ENCODE measurements at regions not wholly inside any gene's neighbourhood (a gene's known extent, or its start where the extent isn't known, plus 50 kb on each side); places are given as distances from the start of the nearest gene placed in this dataset.

- no peaks in the 10 kb centered on the region for H3K27me3 ChIP-seq (replicated peaks in 1 of 4; ENCODE audit: control insufficient read depth in 3 of 4, extremely low read depth in 1 of 4, insufficient read depth in 3 of 4, low read length in 3 of 4)
- no peaks in the 10 kb centered on the region for H3K4me1 ChIP-seq (replicated peaks in 1 of 4; ENCODE audit: control insufficient read depth in 3 of 4, insufficient read depth in 4 of 4, low read length in 3 of 4)
- no peak overlapping the region for H3K4ac ChIP-seq (replicated peaks; ENCODE audit: insufficient read length, low read depth, low read length)
- H3K23ac ChIP-seq (ENCODE audit: insufficient read length), result no peak overlapping the region
- no peak overlapping the region for H3K14ac ChIP-seq (ENCODE audit: insufficient read length)
- no peak overlapping the region for H3K4me3 ChIP-seq (ENCODE audit: extremely low read depth in 1 of 4, insufficient read depth in 2 of 4, low read depth in 3 of 4, low read length in 4 of 4)
- no peak overlapping the region for H2BK120ac ChIP-seq (replicated peaks; ENCODE audit: low read depth, low read length)
- no peak overlapping the region for H3K9ac ChIP-seq (replicated peaks in 1 of 4; ENCODE audit: extremely low read depth in 1 of 4, low read depth in 3 of 4, low read length in 3 of 4)
- no peak overlapping the region for H2BK15ac ChIP-seq (ENCODE audit: low read length)
- H4K8ac ChIP-seq (ENCODE audit: extremely low read depth, insufficient read depth, low read length), result no peak overlapping the region
- no peak for FAIRE-seq
- no peaks in the 10 kb centered on the region for H3K36me3 ChIP-seq (ENCODE audit: control insufficient read depth in 2 of 4, insufficient read depth in 4 of 4, low read length in 3 of 4)
- H3K56ac ChIP-seq (replicated peaks; ENCODE audit: insufficient read length, low read depth, low read length), result no peak overlapping the region
- H3K18ac ChIP-seq (ENCODE audit: extremely low read depth, low read length), result no peak overlapping the region
- no peak overlapping the region for H3K4me2 ChIP-seq (ENCODE audit: insufficient read depth in 1 of 2, low read depth in 2 of 2, low read length in 2 of 2)
- H3K79me1 ChIP-seq (ENCODE audit: low read depth, low read length), result no peaks in the 10 kb centered on the region
- H2BK20ac ChIP-seq (ENCODE audit: low read length), result no peak overlapping the region
- no peaks in the 10 kb centered on the region for H3K9me3 ChIP-seq (ENCODE audit: insufficient read depth in 2 of 2, low read depth in 1 of 2, low read length in 1 of 2)
- H4K20me1 ChIP-seq (replicated peaks in 1 of 2; ENCODE audit: control insufficient read depth in 1 of 2, insufficient read depth in 2 of 2, low read length in 2 of 2), result no peaks in the 10 kb centered on the region
- no peak overlapping the region for H2AFZ ChIP-seq (ENCODE audit: low read length)
- no peak overlapping the region for H2BK5ac ChIP-seq (ENCODE audit: low read depth, low read length)
- no peak overlapping the region for H2BK12ac ChIP-seq (ENCODE audit: low read depth, low read length)
- ChIA-PET POLR2A (ENCODE audit: partially characterized antibody) (no interaction called here), CTCF (ENCODE audit: partially characterized antibody) (interaction anchor here (0.6 to 1.9 kb wide), 2 partner anchors 21 to 314 kb away, joined by 3 to 6 read pairs; no protein-coding TSS in a partner anchor)
- no peak overlapping the region for H4K91ac ChIP-seq (replicated peaks; ENCODE audit: insufficient read length, low read length)
- H4K5ac ChIP-seq (ENCODE audit: insufficient read length, low read depth, low read length), result no peak overlapping the region
- H2AK5ac ChIP-seq (ENCODE audit: low read depth, low read length), result no peak overlapping the region
- no peaks in the 10 kb centered on the region for H3K79me2 ChIP-seq (ENCODE audit: control insufficient read depth in 1 of 2, insufficient read depth in 2 of 2, low read length in 2 of 2)
- H3K23me2 ChIP-seq (ENCODE audit: low read depth, low read length), result no peaks in the 10 kb centered on the region
- no peak for DNase-seq (ENCODE audit: low read depth in 1 of 2, low spot score in 2 of 2)
- no peak overlapping the region for H3K27ac ChIP-seq (ENCODE audit: low read depth, low read length)
- no peak for TF ChIP-seq NRF1 (IDR thresholded peaks at IDR 0.05; ENCODE audit: low read depth, low read length)
- no peak for TF ChIP-seq CBX5 (IDR thresholded peaks at IDR 0.05; ENCODE audit: low read depth, low read length)
- no peak for TF ChIP-seq JUN (IDR thresholded peaks at IDR 0.05; ENCODE audit: low read depth, low read length)
- TF ChIP-seq ATF2 (IDR thresholded peaks at IDR 0.05; ENCODE audit: low read length), result no peak
- TF ChIP-seq SRF (IDR thresholded peaks at IDR 0.05; ENCODE audit: low read depth, low read length), result no peak
- TF ChIP-seq RFX5 (IDR thresholded peaks at IDR 0.05; ENCODE audit: borderline replicate concordance, low read depth, low read length), result no peak
- no peak for TF ChIP-seq RXRA (IDR thresholded peaks at IDR 0.05; ENCODE audit: insufficient read depth, low read depth, low read length)
- no peak for TF ChIP-seq BCL11A (IDR thresholded peaks at IDR 0.05; ENCODE audit: low read depth in 2 of 2, low read length in 2 of 2)
- no peak for TF ChIP-seq RNF2 (IDR thresholded peaks at IDR 0.05; ENCODE audit: borderline replicate concordance, low read depth, low read length, missing control alignments, poor library complexity, severe bottlenecking)
- TF ChIP-seq YY1 (IDR thresholded peaks at IDR 0.05; ENCODE audit: low read depth, low read length), result no peak
- TF ChIP-seq SP1 (IDR thresholded peaks at IDR 0.05; ENCODE audit: low read depth, low read length), result no peak
- no peak for TF ChIP-seq KDM5A (IDR thresholded peaks at IDR 0.05; ENCODE audit: low read length)
- TF ChIP-seq HDAC2 (IDR thresholded peaks at IDR 0.05; ENCODE audit: borderline replicate concordance in 1 of 2, low read depth in 2 of 2, low read length in 2 of 2), result no peak
- TF ChIP-seq CTBP2 (IDR thresholded peaks at IDR 0.05; ENCODE audit: borderline replicate concordance, insufficient read depth, insufficient read length, low read length), result no peak
Observed at GRCh38 chr18:30302181-30302580, 740.4 kb downstream of the DSC3 start.
